ENCODE measurements at regions not wholly inside any gene's neighbourhood (a gene's known extent, or its start where the extent isn't known, plus 50 kb on each side); places are given as distances from the start of the nearest gene placed in this dataset.
"Not testable (repeated sequence)": the region's sequence is repeated elsewhere in the genome, so short reads cannot be mapped to it uniquely, and the experiment has no call there.

DNA sequence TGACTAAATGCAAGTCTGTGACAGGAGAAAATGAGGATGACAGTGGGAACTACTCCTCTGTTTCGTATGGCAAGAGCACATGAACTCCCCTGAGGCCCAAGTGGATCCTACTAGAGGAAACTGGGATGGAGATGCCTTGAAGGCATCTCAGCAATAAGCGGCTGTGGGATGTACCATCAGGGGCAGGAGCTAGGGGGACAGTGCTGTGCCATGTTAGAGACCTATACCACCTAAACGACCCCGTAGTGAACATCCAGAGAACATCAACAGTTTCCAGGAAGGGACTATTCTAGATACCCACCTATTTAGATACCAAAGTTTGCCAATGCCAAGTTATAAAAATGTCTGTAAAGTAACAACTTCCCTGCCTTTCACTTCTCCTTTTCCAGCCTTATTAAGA lies 860.8 kb upstream of the ACVR2A start:
- H3K4me1 Mint-ChIP-seq = no peaks in the 10 kb centered on the region
- ATAC-seq (no peak), DNase-seq (no peak)
- peaks cover 12% of the 10 kb centered on the region for H3K27me3 Mint-ChIP-seq
- H3K27ac Mint-ChIP-seq = no peak overlapping the region
- no peaks in the 10 kb centered on the region for H3K36me3 Mint-ChIP-seq (ENCODE audit: low read depth)
- no peaks in the 10 kb centered on the region for H3K9me3 ChIP-seq (ENCODE audit: control insufficient read depth, low read length, poor library complexity, severe bottlenecking)
- H3K4me3 Mint-ChIP-seq = no peak overlapping the region

DNA sequence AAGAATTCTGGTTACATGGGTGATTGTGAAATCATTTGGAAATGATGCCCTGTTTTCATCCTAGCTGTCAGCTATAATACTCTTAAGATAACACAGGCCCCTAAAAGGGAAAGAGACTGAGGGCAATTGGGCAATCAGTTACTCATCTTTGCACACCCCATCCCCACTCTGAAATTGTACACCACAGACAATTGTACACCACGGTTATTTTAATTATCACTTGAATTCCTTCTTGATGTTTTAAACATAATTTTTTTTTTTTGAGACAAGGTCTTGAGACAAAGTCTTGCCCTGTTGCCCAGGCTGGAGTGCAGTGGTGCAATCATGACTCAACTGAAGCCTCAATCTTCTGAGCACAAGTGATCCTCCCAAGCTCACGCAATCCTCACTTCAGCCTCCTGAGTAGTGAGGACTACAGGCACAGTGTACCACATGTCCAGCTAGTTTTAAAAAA lies 862.4 kb upstream of the ACVR2A start:
- H3K4me1 Mint-ChIP-seq = no peaks in the 10 kb centered on the region
- DNase-seq (no peak), ATAC-seq (no peak)
- no peaks in the 10 kb centered on the region for H3K9me3 ChIP-seq (ENCODE audit: control insufficient read depth, low read length, poor library complexity, severe bottlenecking)
- H3K4me3 Mint-ChIP-seq = no peak overlapping the region
- peaks cover 8% of the 10 kb centered on the region for H3K27me3 Mint-ChIP-seq
- no peaks in the 10 kb centered on the region for H3K36me3 Mint-ChIP-seq (ENCODE audit: low read depth)
- H3K27ac Mint-ChIP-seq = no peak overlapping the region

GRCh38 chr2:146981921-146982320 lies 862.9 kb upstream of the ACVR2A start:
- H3K27ac Mint-ChIP-seq = no peak overlapping the region
- no peak for DNase-seq
- no peaks in the 10 kb centered on the region for H3K4me1 Mint-ChIP-seq

DNA sequence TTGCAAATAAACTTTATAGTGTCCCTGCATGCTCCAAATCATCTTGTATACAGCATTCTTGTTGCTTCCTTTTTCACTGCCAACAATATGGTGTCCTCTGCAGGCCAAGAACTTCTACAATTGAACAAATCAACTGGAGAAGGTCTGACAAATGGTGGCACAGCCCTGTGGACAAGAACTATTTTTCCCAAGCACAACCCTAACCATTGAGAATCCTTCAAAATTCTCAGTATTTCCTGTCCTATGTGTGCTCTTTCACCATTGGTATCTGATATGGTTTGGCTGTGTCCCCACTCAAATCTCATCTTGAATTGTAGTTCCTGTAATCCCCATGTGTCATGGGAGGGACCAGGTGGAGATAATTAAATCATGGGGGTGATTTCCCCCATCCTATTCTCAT lies 865.1 kb upstream of the ACVR2A start:
- DNase-seq (no peak), ATAC-seq (no peak)
- H3K27ac Mint-ChIP-seq = no peak overlapping the region
- no peaks in the 10 kb centered on the region for H3K27me3 Mint-ChIP-seq
- H3K4me3 Mint-ChIP-seq = no peak overlapping the region
- H3K9me3 ChIP-seq (ENCODE audit: control insufficient read depth, low read length, poor library complexity, severe bottlenecking) = no peaks in the 10 kb centered on the region
- no peaks in the 10 kb centered on the region for H3K4me1 Mint-ChIP-seq
- no peaks in the 10 kb centered on the region for H3K36me3 Mint-ChIP-seq (ENCODE audit: low read depth)

More at GRCh38 chr2:146981921-146982320, 862.9 kb upstream of the ACVR2A start:
- no peaks in the 10 kb centered on the region for H3K9me3 ChIP-seq (ENCODE audit: control insufficient read depth, low read length, poor library complexity, severe bottlenecking)
- H3K36me3 Mint-ChIP-seq (ENCODE audit: low read depth) = no peaks in the 10 kb centered on the region
- H3K4me3 Mint-ChIP-seq = no peak overlapping the region
- no peak for ATAC-seq
- H3K27me3 Mint-ChIP-seq = peaks cover 3% of the 10 kb centered on the region

DNA sequence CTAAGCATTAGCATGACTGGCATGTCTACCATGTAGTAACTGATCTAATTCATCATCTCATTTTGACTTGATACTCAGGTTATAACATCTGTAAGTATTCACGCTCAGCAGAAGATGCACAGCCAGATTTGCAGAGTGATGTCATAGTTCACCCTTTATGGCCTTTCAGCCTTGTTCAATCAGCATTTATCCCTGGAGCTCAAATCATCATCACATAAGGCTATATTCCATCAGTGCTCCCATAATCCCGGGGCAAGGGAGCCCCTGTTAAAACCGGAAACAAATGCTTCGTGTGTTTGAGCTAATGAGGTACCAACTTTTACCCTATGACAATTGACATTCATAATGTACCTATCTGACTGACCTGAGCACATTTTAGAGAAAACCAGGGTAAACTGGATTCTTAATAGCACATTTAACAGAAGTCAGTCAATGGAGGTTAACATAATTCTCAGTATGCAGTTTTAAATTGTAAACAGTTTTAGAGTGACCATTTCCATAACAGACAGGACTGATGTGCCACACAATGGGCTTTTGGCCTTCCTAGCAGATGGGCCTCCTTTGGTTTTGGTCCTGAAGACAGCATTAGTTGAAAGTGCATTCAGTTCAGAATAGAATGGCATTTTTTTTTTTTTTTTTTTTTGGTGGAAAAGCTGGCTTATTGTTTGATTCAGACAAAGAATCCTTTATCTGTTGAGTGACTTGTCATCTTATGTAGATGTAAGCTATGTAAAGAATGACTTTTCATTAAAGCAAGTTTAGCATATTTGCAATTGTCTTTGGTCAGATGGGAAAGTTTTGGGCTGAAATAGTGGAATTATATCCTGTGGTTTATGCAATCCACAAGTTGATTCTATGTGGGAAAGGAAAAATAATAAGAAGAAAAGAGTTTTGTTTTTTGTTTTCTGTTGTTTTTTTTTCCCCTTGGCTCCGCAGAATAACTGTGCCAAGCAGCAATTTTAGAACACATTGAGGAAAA lies 866.0 kb upstream of the ACVR2A start:
- ATAC-seq = no peak
- no peak overlapping the region for H3K4me3 Mint-ChIP-seq

DNA sequence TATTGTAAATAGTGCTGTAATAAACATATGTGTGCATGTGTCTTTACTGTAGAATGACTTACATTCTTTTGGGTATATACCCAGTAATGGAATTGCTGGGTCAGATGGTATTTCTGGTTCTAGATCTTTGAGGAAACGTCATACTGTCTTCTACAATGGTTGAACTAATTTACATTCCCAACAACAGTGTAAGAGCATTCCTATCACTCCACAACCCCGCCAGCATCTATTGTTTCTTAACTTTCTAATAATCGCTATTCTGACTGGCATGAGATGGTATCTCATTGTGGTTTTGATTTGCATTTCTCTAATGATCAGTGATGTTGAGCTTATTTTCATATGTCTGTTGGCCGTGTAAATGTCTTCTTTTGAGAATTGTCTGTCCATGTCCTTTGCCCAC lies 873.8 kb upstream of the ACVR2A start:
- H3K4me3 Mint-ChIP-seq; DNase-seq; ATAC-seq; H3K4me1 Mint-ChIP-seq; H3K36me3 Mint-ChIP-seq (ENCODE audit: low read depth); H3K9me3 ChIP-seq (ENCODE audit: control insufficient read depth, low read length, poor library complexity, severe bottlenecking); H3K27ac Mint-ChIP-seq: not testable (repeated sequence)
- peaks cover 12% of the 10 kb centered on the region for H3K27me3 Mint-ChIP-seq

More for the DNA sequence above, 866.0 kb upstream of the ACVR2A start:
- Mint-ChIP-seq H3K27ac (no peak overlapping the region), H3K4me1 (no peaks in the 10 kb centered on the region), H3K36me3 (ENCODE audit: low read depth) (no peaks in the 10 kb centered on the region), H3K27me3 (no peaks in the 10 kb centered on the region)
- H3K9me3 ChIP-seq (ENCODE audit: control insufficient read depth, low read length, poor library complexity, severe bottlenecking) = no peaks in the 10 kb centered on the region
- no peak for DNase-seq

- H3K4me1 Mint-ChIP-seq; H3K27ac Mint-ChIP-seq; DNase-seq; H3K9me3 ChIP-seq (ENCODE audit: control insufficient read depth, low read length, poor library complexity, severe bottlenecking); ATAC-seq; H3K4me3 Mint-ChIP-seq; H3K36me3 Mint-ChIP-seq (ENCODE audit: low read depth): not testable (repeated sequence)
- H3K27me3 Mint-ChIP-seq = peaks cover 12% of the 10 kb centered on the region
These were observed 875.1 kb upstream of the ACVR2A start for GRCh38 chr2:146969703-146970102.

- Mint-ChIP-seq H3K4me3 (no peak overlapping the region), H3K36me3 (ENCODE audit: low read depth) (no peaks in the 10 kb centered on the region), H3K27ac (no peak overlapping the region), H3K27me3 (peaks cover 5% of the 10 kb centered on the region), H3K4me1 (no peaks in the 10 kb centered on the region)
- H3K9me3 ChIP-seq (ENCODE audit: control insufficient read depth, low read length, poor library complexity, severe bottlenecking) = no peaks in the 10 kb centered on the region
- DNase-seq = no peak
- no peak for ATAC-seq
These were observed 880.3 kb upstream of the ACVR2A start for GRCh38 chr2:146964494-146964893.

- H3K4me1 Mint-ChIP-seq = no peaks in the 10 kb centered on the region
- H3K27ac Mint-ChIP-seq = no peak overlapping the region
- ATAC-seq (no peak), DNase-seq (no peak)
- no peak overlapping the region for H3K4me3 Mint-ChIP-seq
- H3K36me3 Mint-ChIP-seq (ENCODE audit: low read depth) = no peaks in the 10 kb centered on the region
- no peaks in the 10 kb centered on the region for H3K9me3 ChIP-seq (ENCODE audit: control insufficient read depth, low read length, poor library complexity, severe bottlenecking)
- peaks cover 9% of the 10 kb centered on the region for H3K27me3 Mint-ChIP-seq
These were observed 890.3 kb upstream of the ACVR2A start for GRCh38 chr2:146954544-146954943.

GRCh38 chr2:146952696-146953095 lies 892.1 kb upstream of the ACVR2A start:
- Mint-ChIP-seq H3K27me3 (peaks cover 9% of the 10 kb centered on the region), H3K36me3 (ENCODE audit: low read depth) (no peaks in the 10 kb centered on the region), H3K4me3 (no peak overlapping the region), H3K27ac (no peak overlapping the region), H3K4me1 (no peaks in the 10 kb centered on the region)
- DNase-seq (no peak), ATAC-seq (no peak)
- H3K9me3 ChIP-seq (ENCODE audit: control insufficient read depth, low read length, poor library complexity, severe bottlenecking) = no peaks in the 10 kb centered on the region

DNA sequence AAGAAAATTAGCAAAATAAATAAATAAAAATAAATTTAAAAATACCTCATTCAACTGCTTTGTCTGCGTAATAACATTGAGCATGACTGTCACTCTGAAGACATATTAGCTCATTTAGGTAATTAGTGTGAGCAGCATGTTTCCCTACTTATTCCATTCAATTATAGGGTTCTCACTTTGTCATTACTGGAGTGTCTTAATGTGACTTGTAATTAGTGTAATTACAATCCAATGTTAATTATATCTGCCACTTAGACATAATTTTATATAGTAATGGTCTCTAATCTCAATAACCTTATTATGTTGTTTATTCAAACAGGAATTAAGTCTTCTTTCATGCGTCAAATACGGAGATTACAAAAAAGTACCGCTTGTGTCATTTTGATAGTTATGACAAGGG lies 893.9 kb upstream of the ACVR2A start:
- Mint-ChIP-seq H3K27ac (no peak overlapping the region), H3K4me3 (no peak overlapping the region), H3K4me1 (no peaks in the 10 kb centered on the region), H3K36me3 (ENCODE audit: low read depth) (no peaks in the 10 kb centered on the region), H3K27me3 (peaks cover 5% of the 10 kb centered on the region)
- no peaks in the 10 kb centered on the region for H3K9me3 ChIP-seq (ENCODE audit: control insufficient read depth, low read length, poor library complexity, severe bottlenecking)
- ATAC-seq (no peak), DNase-seq (no peak)

DNA sequence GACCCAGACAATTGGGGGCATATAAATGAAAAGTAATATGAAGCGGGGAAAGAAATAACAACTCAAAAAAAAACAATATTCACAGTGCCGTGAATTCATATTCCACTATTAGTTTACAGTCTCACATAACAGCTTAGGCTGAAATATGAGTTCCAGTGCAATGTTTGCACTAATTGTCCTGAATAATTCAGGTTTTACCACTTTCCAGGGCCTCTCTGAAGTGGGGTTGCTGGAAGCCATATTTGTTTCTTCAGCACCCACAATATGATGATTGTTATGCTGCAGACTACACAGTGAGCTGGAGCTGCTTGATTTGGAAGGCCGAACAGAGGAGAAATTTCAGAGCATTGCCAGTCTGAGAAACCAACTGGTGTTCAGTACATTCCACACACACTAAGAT lies 894.5 kb upstream of the ACVR2A start:
- ATAC-seq (no peak), DNase-seq (no peak)
- no peak overlapping the region for H3K4me3 Mint-ChIP-seq
- H3K36me3 Mint-ChIP-seq (ENCODE audit: low read depth) = no peaks in the 10 kb centered on the region
- no peaks in the 10 kb centered on the region for H3K9me3 ChIP-seq (ENCODE audit: control insufficient read depth, low read length, poor library complexity, severe bottlenecking)
- H3K4me1 Mint-ChIP-seq = no peaks in the 10 kb centered on the region
- H3K27ac Mint-ChIP-seq = no peak overlapping the region
- H3K27me3 Mint-ChIP-seq = no peaks in the 10 kb centered on the region

GRCh38 chr2:146949400-146949799 lies 895.4 kb upstream of the ACVR2A start:
- no peaks in the 10 kb centered on the region for H3K9me3 ChIP-seq (ENCODE audit: control insufficient read depth, low read length, poor library complexity, severe bottlenecking)
- DNase-seq (no peak), ATAC-seq (no peak)
- H3K36me3 Mint-ChIP-seq (ENCODE audit: low read depth) = no peaks in the 10 kb centered on the region
- H3K27ac Mint-ChIP-seq = no peak overlapping the region
- no peaks in the 10 kb centered on the region for H3K27me3 Mint-ChIP-seq
- no peak overlapping the region for H3K4me3 Mint-ChIP-seq
- H3K4me1 Mint-ChIP-seq = no peaks in the 10 kb centered on the region

DNA sequence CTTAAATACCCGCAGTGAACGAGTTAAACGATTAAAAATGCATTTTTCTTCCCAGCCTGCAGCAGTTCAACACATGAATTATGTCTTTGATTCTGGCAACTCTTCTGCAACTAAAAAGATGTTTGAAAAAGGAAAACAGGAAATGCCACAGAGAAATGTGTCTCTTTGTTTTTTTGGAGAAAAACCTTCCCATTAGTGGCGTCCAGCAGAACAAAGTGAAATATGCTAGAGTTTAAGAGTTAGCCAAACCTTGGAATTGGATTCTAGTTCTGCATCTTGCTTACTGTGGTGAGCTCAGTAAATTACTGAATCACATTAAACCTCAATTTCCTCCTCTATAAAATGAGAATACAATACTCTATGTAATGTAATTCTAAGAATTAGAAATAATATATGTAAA lies 900.2 kb upstream of the ACVR2A start:
- DNase-seq (no peak), ATAC-seq (no peak)
- Mint-ChIP-seq H3K27ac (no peak overlapping the region), H3K4me1 (no peaks in the 10 kb centered on the region), H3K27me3 (peaks cover 14% of the 10 kb centered on the region), H3K36me3 (ENCODE audit: low read depth) (no peaks in the 10 kb centered on the region), H3K4me3 (no peak overlapping the region)
- H3K9me3 ChIP-seq (ENCODE audit: control insufficient read depth, low read length, poor library complexity, severe bottlenecking) = no peaks in the 10 kb centered on the region
